HFFc6 (cell line): ENCODE measurements at regions not wholly inside any gene's neighbourhood (a gene's known extent, or its start where the extent isn't known, plus 50 kb on each side); places are given as distances from the start of the nearest gene placed in this dataset.

Source experiments
- DNase-seq: peaks from one replicate; pipeline ENCODE4 v3.0.0-alpha.2; 2018
- H3K27ac Mint-ChIP-seq: 2 replicates; pipeline ENCODE4 v1.8.0; 2020; ENCODE audit warnings: mild to moderate bottlenecking, mixed read lengths
- H3K27me3 Mint-ChIP-seq: 2 replicates; pipeline ENCODE4 v1.8.0; 2021; ENCODE audit warnings: mild to moderate bottlenecking, moderate library complexity, mixed read lengths; ENCODE audit not compliant: insufficient read depth
- H3K36me3 Mint-ChIP-seq: 2 replicates; pipeline ENCODE4 v1.8.0; 2021; ENCODE audit warnings: low read depth, mixed read lengths
- H3K4me1 Mint-ChIP-seq: 2 replicates; pipeline ENCODE4 v1.8.0; 2020; ENCODE audit warnings: low read depth, mixed read lengths
- H3K4me3 Mint-ChIP-seq: 2 replicates; pipeline ENCODE4 v1.8.0; 2020; ENCODE audit warnings: mild to moderate bottlenecking, moderate library complexity, mixed read lengths
- H3K9me3 Mint-ChIP-seq: 2 replicates; pipeline ENCODE4 v1.8.0; 2020; ENCODE audit warnings: mild to moderate bottlenecking, mixed read lengths
- TF ChIP-seq, protein P1 (sequence below): fragments of 200-600 bp; sonication (generic); IDR thresholded peaks from 2 replicates; pipeline ENCODE4 v1.5.0; 2021; ENCODE audit warnings: antibody characterized with exemption, mild to moderate bottlenecking

DNA sequence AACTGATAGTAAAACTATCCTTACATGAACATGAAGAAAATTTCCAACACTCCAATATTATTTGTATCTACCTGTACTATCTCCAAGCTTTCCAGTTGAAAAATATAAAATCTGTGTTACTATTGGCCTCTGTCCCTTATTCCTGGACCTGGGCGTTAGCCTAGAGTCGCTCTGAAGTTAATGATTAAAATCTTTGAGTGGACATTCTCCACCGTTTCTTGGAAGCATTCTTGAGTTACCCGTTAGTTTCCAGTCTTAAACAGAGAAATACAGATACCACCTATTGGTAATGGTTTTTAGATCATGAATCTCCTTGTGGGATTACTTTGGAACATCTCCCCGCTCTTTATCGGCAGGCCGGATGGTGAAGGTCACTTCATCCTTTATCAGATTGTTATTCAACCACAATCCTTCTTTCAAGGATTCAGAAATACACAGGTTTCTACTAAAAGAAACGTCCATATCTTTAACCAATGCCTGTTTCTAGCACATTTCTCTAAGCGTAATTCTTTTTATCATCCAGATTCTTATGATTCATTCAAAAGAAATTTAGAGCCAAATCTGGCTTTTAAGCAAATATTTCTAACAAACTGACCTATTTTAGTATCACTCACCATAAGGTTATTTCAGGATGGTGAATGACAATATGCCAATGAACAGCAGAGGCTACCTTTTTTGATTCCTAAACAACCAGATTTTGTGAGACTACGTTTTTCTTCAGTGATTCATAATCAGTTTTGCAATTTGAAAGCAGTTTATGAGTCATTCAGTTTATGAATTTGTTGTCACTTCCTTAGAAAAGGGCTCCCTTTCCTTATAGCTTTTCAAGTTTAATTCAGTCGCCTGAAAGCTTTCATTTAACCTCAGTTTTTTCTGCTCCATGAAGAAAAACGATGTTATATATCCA, 70.2 kb upstream of the ERRFI1 start:
- peaks cover 70% of the 10 kb centered on the region for H3K4me1 Mint-ChIP-seq
- peaks cover 7% of the 10 kb centered on the region; the same call in 1 of the 2 replicates for H3K9me3 Mint-ChIP-seq
- H3K36me3 Mint-ChIP-seq: peaks cover 9% of the 10 kb centered on the region
- H3K27ac Mint-ChIP-seq: peak overlapping the region; percentile 95
- TF ChIP-seq, protein P1, sequence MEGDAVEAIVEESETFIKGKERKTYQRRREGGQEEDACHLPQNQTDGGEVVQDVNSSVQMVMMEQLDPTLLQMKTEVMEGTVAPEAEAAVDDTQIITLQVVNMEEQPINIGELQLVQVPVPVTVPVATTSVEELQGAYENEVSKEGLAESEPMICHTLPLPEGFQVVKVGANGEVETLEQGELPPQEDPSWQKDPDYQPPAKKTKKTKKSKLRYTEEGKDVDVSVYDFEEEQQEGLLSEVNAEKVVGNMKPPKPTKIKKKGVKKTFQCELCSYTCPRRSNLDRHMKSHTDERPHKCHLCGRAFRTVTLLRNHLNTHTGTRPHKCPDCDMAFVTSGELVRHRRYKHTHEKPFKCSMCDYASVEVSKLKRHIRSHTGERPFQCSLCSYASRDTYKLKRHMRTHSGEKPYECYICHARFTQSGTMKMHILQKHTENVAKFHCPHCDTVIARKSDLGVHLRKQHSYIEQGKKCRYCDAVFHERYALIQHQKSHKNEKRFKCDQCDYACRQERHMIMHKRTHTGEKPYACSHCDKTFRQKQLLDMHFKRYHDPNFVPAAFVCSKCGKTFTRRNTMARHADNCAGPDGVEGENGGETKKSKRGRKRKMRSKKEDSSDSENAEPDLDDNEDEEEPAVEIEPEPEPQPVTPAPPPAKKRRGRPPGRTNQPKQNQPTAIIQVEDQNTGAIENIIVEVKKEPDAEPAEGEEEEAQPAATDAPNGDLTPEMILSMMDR: no peak
- DNase-seq: peak; percentile 75
- H3K4me3 Mint-ChIP-seq: peak overlapping the region; percentile 71
- peaks cover 3% of the 10 kb centered on the region; the same call in 1 of the 2 replicates for H3K27me3 Mint-ChIP-seq

- no peak for DNase-seq
- Mint-ChIP-seq H3K9me3 (peaks cover 7% of the 10 kb centered on the region; the same call in 1 of the 2 replicates), H3K4me3 (0 out of 2 replicates have a peak overlapping the region, but pooled peaks have one; percentile 71), H3K27me3 (peaks cover 3% of the 10 kb centered on the region; the same call in 1 of the 2 replicates), H3K36me3 (peaks cover 9% of the 10 kb centered on the region), H3K4me1 (peaks cover 77% of the 10 kb centered on the region), H3K27ac (peak overlapping the region; percentile 95)
- TF ChIP-seq, protein P1: no peak
These were observed 69.5 kb upstream of the ERRFI1 start for GRCh38 chr1:8095584-8095983.

DNA sequence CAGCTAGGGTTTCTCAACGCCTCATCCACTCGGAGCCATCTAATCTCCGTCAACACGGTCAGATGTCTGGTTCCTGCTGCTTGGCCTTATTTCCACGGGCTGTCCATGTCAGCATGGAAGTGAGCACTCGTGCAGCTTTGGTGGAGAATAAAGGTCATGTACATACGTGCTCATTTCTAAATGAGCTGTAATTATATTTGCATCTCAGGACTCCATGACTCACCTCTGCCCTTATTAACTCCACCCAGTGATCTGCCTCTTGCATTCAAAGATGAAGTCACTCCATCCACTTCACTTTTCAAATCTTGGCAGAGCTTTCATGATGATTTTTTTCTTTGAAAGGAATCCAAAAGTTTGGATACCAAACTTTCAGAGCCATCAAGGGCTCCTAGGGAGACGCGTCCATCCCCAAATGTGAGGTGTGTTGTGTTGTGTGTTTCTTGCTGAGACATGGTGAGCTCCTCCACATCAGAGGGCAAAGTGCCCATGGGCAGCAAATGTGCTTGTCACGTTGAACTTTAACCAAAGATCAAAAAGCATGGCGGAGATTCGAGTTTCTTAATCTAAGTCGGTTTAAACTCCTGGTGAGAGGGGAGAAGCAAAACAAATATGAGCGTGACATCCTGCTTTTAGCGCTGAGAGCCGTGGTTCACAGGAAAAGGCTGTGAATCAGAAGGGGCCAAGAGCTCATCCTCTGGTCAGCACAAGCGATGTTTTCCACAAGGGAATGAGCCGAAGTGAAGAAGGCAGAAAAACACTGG, 68.6 kb upstream of the ERRFI1 start:
- peak overlapping the region; percentile 95 for H3K27ac Mint-ChIP-seq
- H3K4me3 Mint-ChIP-seq: peak overlapping the region; percentile 73
- DNase-seq: peak; percentile 34
- H3K4me1 Mint-ChIP-seq: peaks cover 87% of the 10 kb centered on the region
- TF ChIP-seq, protein P1: no peak
- peaks cover 9% of the 10 kb centered on the region for H3K36me3 Mint-ChIP-seq
- H3K9me3 Mint-ChIP-seq: peaks cover 7% of the 10 kb centered on the region; the same call in 1 of the 2 replicates
- peaks cover 3% of the 10 kb centered on the region; the same call in 1 of the 2 replicates for H3K27me3 Mint-ChIP-seq

DNA sequence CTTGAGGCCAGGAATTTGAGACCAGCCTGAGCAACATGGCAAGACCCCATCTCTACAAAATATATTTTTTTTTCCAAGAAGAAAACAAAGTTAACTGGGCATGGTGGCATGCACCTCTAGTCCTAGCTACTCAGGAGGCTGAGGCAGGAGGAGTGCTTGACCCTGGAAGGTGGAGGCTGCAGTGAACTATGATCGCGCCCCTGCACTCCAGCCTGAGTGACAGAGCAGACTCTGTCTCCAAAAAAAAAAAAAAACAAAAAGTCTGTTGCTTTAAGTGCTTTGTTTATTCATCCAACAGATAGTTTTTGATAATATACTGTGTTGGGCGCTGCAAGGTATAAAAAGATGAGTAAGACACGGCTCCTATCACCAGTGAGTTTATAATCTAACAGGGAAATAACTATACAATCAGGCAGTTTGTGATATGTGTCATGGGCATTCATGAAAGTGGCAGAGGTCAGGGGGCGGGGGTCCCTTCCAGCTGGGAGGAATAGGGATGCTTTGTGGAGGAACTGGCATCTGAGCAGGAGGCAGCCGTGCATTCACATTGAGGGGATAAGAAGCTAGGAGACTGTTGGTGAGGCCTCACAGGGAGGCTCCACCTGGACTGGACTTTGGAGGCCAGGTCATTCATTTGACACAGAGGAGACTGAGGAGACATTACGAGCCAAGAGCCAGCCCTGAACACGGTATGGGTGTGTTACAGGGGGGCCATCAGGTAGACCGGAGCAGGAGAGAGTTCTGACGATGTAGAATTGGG, 67.3 kb upstream of the ERRFI1 start:
- no peak overlapping the region for H3K4me3 Mint-ChIP-seq
- no peak for DNase-seq
- peaks cover 3% of the 10 kb centered on the region; the same call in 1 of the 2 replicates for H3K9me3 Mint-ChIP-seq
- H3K4me1 Mint-ChIP-seq: peaks cover 94% of the 10 kb centered on the region
- H3K27me3 Mint-ChIP-seq: peaks cover 3% of the 10 kb centered on the region; the same call in 1 of the 2 replicates
- peak overlapping the region; percentile 0; the same call in 1 of the 2 replicates for H3K27ac Mint-ChIP-seq
- peaks cover 9% of the 10 kb centered on the region for H3K36me3 Mint-ChIP-seq
- TF ChIP-seq, protein P1: no peak

- Mint-ChIP-seq H3K27me3 (peaks cover 3% of the 10 kb centered on the region; the same call in 1 of the 2 replicates), H3K4me3 (no peak overlapping the region), H3K9me3 (peaks cover 3% of the 10 kb centered on the region; the same call in 1 of the 2 replicates), H3K27ac (no peak overlapping the region), H3K36me3 (peaks cover 9% of the 10 kb centered on the region), H3K4me1 (peaks cover 93% of the 10 kb centered on the region)
- TF ChIP-seq, protein P1: no peak
- no peak for DNase-seq
These were observed 66.5 kb upstream of the ERRFI1 start for GRCh38 chr1:8092657-8093056.
